ENCODE measurements at regions not wholly inside any gene's neighbourhood (a gene's known extent, or its start where the extent isn't known, plus 50 kb on each side); places are given as distances from the start of the nearest gene placed in this dataset.

GRCh38 chr2:41940060-41940744, 107.6 kb upstream of the PKDCC start:
- H3K4me3 ChIP-seq (replicated peaks in 1 of 2; ENCODE audit: low read depth in 2 of 2, low read length in 2 of 2): no peak overlapping the region
- no peak for DNase-seq (ENCODE audit: low read depth in 2 of 2)
- TF ChIP-seq CTCF (IDR thresholded peaks at IDR 0.05; ENCODE audit: low read depth, low read length): no peak

GRCh38 chr2:41940745-41941063, 107.1 kb upstream of the PKDCC start:
- no peak for TF ChIP-seq CTCF (IDR thresholded peaks at IDR 0.05; ENCODE audit: low read depth, low read length)
- DNase-seq (ENCODE audit: low read depth in 2 of 2): peak in 1 of 2 donors; percentile 86
- H3K4me3 ChIP-seq (replicated peaks in 1 of 2; ENCODE audit: low read depth in 2 of 2, low read length in 2 of 2): no peak overlapping the region

GRCh38 chr2:41941831-41942230, 106.0 kb upstream of the PKDCC start:
- TF ChIP-seq CTCF (IDR thresholded peaks at IDR 0.05; ENCODE audit: low read depth, low read length): no peak
- peak; percentile 32 to 78 for DNase-seq (ENCODE audit: low read depth in 2 of 2)
- H3K4me3 ChIP-seq (replicated peaks in 1 of 2; ENCODE audit: low read depth in 2 of 2, low read length in 2 of 2): no peak overlapping the region

GRCh38 chr2:41942278-41942677, 105.5 kb upstream of the PKDCC start:
- DNase-seq (ENCODE audit: low read depth in 2 of 2): no peak
- TF ChIP-seq CTCF (IDR thresholded peaks at IDR 0.05; ENCODE audit: low read depth, low read length): no peak
- no peak overlapping the region for H3K4me3 ChIP-seq (replicated peaks in 1 of 2; ENCODE audit: low read depth in 2 of 2, low read length in 2 of 2)

- no peak overlapping the region for H3K4me3 ChIP-seq (replicated peaks in 1 of 2; ENCODE audit: low read depth in 2 of 2, low read length in 2 of 2)
- TF ChIP-seq CTCF (IDR thresholded peaks at IDR 0.05; ENCODE audit: low read depth, low read length): no peak
- DNase-seq (ENCODE audit: low read depth in 2 of 2): no peak
Observed at GRCh38 chr2:41943159-41943558, 104.7 kb upstream of the PKDCC start.

- TF ChIP-seq CTCF (IDR thresholded peaks at IDR 0.05; ENCODE audit: low read depth, low read length): no peak
- no peak overlapping the region for H3K4me3 ChIP-seq (replicated peaks in 1 of 2; ENCODE audit: low read depth in 2 of 2, low read length in 2 of 2)
- no peak for DNase-seq (ENCODE audit: low read depth in 2 of 2)
Observed at GRCh38 chr2:41944220-41944880, 103.5 kb upstream of the PKDCC start.

All from cardiac fibroblast (primary cell).